T-helper 17 cell (primary cell): ENCODE measurements at regions not wholly inside any gene's neighbourhood (a gene's known extent, or its start where the extent isn't known, plus 50 kb on each side); places are given as distances from the start of the nearest gene placed in this dataset.
"Not testable (repeated sequence)": the region's sequence is repeated elsewhere in the genome, so short reads cannot be mapped to it uniquely, and the experiment has no call there.

Experiments used
- ATAC-seq: fragments of 150-1000 bp; cut with Tn5 transposase; 2 replicates; pipeline ENCODE4 v1.10.0; 2021; ENCODE audit warnings: mild to moderate bottlenecking, moderate library complexity
- DNase-seq, 3 donors: peaks; one replicate each; pipeline versions ENCODE4 v3.0.0 to v3.0.0-alpha.2; 2020 to 2021
- H3K9me3 ChIP-seq: one replicate; pipeline ENCODE4 v1.7.0; 2013; ENCODE audit warnings: low read length, mild to moderate bottlenecking; ENCODE audit not compliant: control insufficient read depth, poor library complexity, severe bottlenecking
- H3K27ac Mint-ChIP-seq: one replicate; pipeline ENCODE4 v1.8.0; 2022; ENCODE audit warnings: mild to moderate bottlenecking, moderate library complexity, mixed read lengths
- H3K27me3 Mint-ChIP-seq: one replicate; pipeline ENCODE4 v1.8.0; 2022; ENCODE audit warnings: mixed read lengths
- H3K36me3 Mint-ChIP-seq: one replicate; pipeline ENCODE4 v1.8.0; 2022; ENCODE audit warnings: low read depth, mixed read lengths
- H3K4me1 Mint-ChIP-seq: one replicate; pipeline ENCODE4 v1.8.0; 2022; ENCODE audit warnings: mild to moderate bottlenecking, mixed read lengths
- H3K4me3 Mint-ChIP-seq: one replicate; pipeline ENCODE4 v1.8.0; 2022; ENCODE audit warnings: mild to moderate bottlenecking, moderate library complexity, mixed read lengths

DNA sequence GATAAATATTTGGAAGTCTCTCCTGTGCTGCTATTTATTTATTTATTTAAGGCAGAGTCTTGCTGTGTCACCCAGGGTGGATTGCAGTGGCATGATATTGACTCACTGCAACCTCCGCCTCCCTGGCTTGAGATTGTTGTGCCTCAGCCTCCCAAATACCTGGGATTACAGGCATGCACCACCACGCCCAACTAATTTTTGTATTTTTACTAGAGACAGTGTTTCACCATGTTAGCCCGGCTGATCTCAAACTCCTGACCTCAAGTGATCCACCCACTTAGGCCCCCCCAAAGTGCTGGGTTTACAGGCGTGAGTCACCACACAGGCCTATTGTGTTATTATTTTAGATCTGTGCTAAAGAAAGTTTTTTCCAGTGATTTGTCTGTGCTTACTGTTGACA is 225.2 kb downstream of the CCER1 start:
- Mint-ChIP-seq H3K4me3 (no peak overlapping the region), H3K27ac (no peak overlapping the region), H3K4me1 (no peaks in the 10 kb centered on the region), H3K36me3 (no peaks in the 10 kb centered on the region), H3K27me3 (no peaks in the 10 kb centered on the region)
- DNase-seq (no peak), ATAC-seq (no peak)
- no peaks in the 10 kb centered on the region for H3K9me3 ChIP-seq

DNA sequence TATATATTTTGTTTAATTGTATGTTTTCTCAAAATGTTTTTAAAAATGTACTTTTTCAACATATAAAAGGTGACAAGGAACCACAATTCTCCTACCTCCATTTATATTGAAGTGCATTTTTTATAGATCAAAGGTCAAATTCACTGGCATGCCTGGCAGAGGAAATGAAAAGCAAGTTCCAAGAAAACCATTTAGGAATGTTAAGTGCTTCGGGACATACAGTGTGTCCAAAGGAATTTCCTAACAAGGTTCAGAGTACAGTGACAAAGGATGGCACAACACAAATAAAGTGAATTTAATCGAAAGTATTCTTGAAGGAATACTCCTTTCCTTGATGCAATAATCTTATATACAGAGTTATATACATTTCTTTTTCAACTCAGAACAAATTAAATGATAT is 242.3 kb downstream of the CCER1 start:
- DNase-seq: no peak
- Mint-ChIP-seq H3K4me1 (no peaks in the 10 kb centered on the region), H3K36me3 (no peaks in the 10 kb centered on the region), H3K4me3 (no peak overlapping the region), H3K27me3 (no peaks in the 10 kb centered on the region), H3K27ac (no peak overlapping the region)
- H3K9me3 ChIP-seq: no peaks in the 10 kb centered on the region
- ATAC-seq: no peak

DNA sequence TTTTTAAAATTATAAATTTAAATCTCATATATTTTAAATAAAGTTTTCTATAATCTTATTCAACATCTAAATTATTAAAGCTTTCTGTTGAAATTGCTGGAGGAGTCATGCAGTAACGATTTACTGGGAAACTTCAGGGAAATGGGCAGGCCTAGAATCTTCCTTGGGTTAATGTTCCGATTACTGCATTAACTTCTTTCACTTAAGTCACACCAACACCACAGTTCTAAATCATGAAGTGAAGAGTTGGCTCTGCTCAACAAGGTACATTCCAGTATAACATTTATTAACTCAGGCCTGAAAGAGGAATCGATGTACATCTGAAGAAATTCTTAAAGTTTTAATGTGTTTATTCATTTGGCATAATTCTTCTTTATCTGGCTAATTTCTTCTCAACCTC is 244.3 kb downstream of the CCER1 start:
- Mint-ChIP-seq H3K4me3 (no peak overlapping the region), H3K36me3 (no peaks in the 10 kb centered on the region), H3K27me3 (no peaks in the 10 kb centered on the region), H3K27ac (no peak overlapping the region), H3K4me1 (no peaks in the 10 kb centered on the region)
- no peak for DNase-seq
- no peaks in the 10 kb centered on the region for H3K9me3 ChIP-seq
- ATAC-seq: no peak

DNA sequence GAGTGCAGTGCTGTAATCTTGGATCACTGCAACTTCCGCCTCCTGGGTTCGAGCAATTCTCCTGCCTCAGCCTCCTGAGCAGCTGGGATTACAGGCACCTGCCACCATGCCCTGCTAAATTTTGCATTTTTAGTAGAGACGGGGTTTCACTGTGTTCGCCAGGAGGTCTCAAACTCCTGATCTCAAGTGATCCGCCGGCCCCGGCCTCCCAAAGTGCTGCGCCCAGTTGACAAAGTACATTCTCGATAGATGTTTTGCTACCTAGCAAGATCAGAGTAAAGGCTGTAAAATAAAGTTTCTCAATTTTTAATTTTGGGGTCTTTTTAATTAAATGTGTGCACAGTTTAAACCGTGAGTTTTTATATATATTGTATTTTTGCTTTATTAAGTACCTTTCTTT is 248.9 kb downstream of the CCER1 start:
- H3K9me3 ChIP-seq: no peaks in the 10 kb centered on the region
- DNase-seq (no peak), ATAC-seq (no peak)
- H3K36me3 Mint-ChIP-seq: no peaks in the 10 kb centered on the region
- H3K27me3 Mint-ChIP-seq: no peaks in the 10 kb centered on the region
- H3K4me1 Mint-ChIP-seq: no peaks in the 10 kb centered on the region
- no peak overlapping the region for H3K27ac Mint-ChIP-seq
- H3K4me3 Mint-ChIP-seq: no peak overlapping the region

DNA sequence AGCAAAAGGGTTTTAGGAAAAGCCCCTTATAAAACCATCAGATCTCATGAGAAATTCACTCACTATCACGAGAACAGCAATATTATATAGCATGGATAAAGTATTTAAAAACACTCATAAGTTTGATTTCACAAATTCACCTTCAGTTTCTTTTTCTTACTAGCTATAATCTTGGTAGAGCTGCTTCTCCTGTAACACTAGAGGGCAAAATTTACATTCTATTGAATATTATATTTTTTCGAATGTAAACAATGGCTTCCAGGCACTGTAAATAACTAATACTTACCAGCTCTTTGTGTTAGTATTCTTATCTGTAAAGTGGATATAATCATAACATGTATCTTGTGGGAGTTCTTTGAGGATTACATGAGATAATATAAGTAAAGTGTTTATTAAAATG is 259.6 kb downstream of the CCER1 start:
- H3K27ac Mint-ChIP-seq: no peak overlapping the region
- H3K4me1 Mint-ChIP-seq: peaks cover 4% of the 10 kb centered on the region
- H3K9me3 ChIP-seq: no peaks in the 10 kb centered on the region
- H3K36me3 Mint-ChIP-seq: no peaks in the 10 kb centered on the region
- H3K4me3 Mint-ChIP-seq: no peak overlapping the region
- H3K27me3 Mint-ChIP-seq: no peaks in the 10 kb centered on the region
- no peak for ATAC-seq
- DNase-seq: no peak

DNA sequence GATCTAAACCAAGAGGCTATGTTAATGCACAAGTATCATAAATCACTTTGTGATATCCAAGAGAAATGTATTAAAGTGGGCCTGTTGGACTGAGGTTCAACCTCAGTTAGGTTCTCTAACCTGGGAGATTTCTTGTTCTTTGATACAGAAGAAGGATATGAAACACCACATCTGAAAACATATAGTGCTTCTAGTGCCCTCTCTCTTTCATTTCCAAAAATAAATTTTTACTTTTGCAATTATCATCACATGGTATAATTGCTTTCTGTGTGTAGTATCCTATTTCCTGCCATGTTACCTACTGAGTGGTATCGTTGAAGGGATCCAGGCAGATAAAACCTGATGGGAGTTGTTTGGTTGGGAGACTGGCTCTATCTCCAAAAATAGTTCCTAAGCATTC is 264.9 kb downstream of the CCER1 start:
- peaks cover 3% of the 10 kb centered on the region for H3K4me1 Mint-ChIP-seq
- no peaks in the 10 kb centered on the region for H3K27me3 Mint-ChIP-seq
- no peaks in the 10 kb centered on the region for H3K36me3 Mint-ChIP-seq
- no peak for ATAC-seq
- H3K27ac Mint-ChIP-seq: no peak overlapping the region
- H3K4me3 Mint-ChIP-seq: no peak overlapping the region
- H3K9me3 ChIP-seq: no peaks in the 10 kb centered on the region
- DNase-seq: no peak

DNA sequence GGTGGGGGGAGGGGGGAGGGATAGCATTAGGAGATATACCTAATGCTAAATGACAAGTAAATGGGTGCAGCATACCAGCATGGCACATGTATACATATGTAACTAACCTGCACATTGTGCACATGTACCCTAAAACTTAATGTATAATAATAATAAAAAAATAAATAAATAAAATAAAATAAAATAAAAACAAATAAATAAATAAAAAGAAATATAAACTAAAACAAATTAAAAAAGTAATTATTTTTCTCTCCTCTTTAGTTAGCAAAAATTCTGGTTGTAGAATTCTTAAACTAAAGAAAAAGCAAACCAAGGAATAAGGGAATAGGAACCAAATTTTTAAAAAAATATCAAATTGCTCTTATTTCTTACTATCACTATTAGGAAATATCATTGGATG is 267.3 kb downstream of the CCER1 start:
- not testable (repeated sequence) for H3K4me1 Mint-ChIP-seq, H3K27ac Mint-ChIP-seq, ATAC-seq, H3K36me3 Mint-ChIP-seq, H3K9me3 ChIP-seq, H3K4me3 Mint-ChIP-seq, DNase-seq, H3K27me3 Mint-ChIP-seq

DNA sequence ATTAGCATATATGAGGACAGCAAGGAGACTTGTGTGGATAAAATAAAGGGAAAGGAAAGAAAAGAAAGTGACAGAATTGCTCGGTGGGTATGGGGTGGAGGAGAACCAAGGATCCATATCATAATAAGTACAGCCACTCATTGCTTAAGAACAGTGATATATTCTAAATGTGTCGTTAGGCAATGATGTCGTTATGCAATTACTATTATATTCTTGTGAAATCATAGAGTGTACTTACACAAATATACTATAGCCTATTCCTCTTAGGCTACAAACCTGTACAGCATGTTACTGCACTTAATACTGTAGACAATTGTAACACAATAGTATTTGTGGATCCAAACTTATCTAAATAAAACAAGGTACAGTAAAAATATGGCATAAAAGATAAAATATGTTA is 271.1 kb downstream of the CCER1 start:
- H3K4me1 Mint-ChIP-seq: no peaks in the 10 kb centered on the region
- no peaks in the 10 kb centered on the region for H3K36me3 Mint-ChIP-seq
- H3K27me3 Mint-ChIP-seq: no peaks in the 10 kb centered on the region
- DNase-seq (no peak), ATAC-seq (no peak)
- no peaks in the 10 kb centered on the region for H3K9me3 ChIP-seq
- H3K4me3 Mint-ChIP-seq: no peak overlapping the region
- no peak overlapping the region for H3K27ac Mint-ChIP-seq

DNA sequence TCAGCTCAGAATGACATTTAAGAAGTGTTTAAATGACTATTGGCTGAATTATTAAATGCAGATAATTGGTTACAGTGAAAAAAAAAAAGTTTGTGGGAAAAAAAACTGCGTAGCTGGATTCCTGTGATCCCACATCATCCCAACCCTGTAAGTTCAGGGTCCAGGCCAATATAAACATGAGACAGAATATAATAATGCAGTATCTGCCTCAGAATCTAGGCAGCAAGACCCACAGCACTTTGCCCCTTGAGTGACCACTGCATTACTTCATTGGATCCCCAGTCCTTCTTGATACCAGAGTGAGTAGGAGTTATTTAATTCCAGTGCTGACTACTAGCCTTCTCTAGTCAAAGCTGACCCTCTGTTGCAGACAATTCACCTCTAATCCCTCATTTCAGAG is 272.6 kb downstream of the CCER1 start:
- DNase-seq (no peak), ATAC-seq (no peak)
- no peak overlapping the region for H3K4me3 Mint-ChIP-seq
- no peaks in the 10 kb centered on the region for H3K9me3 ChIP-seq
- no peaks in the 10 kb centered on the region for H3K27me3 Mint-ChIP-seq
- no peaks in the 10 kb centered on the region for H3K4me1 Mint-ChIP-seq
- no peaks in the 10 kb centered on the region for H3K36me3 Mint-ChIP-seq
- no peak overlapping the region for H3K27ac Mint-ChIP-seq

DNA sequence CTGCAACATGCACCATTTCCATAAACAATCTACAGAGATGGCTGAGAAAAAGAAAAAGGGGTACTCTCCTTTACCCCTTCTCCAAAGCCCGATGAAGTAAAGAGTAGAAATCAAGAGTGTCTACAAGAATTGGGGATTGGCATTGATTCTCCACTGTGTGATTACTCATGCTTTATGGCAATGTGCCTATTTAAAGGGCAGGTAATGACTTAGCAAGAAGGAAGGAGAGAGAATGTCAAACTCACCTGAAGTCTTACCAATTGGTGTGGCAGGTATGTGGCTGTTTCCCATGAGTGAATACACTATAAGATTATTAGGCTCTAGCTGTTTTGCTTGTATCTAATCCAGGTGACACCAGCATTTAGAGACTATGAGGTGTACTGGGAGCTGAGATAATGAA is 275.3 kb downstream of the CCER1 start:
- Mint-ChIP-seq H3K36me3 (no peaks in the 10 kb centered on the region), H3K4me3 (no peak overlapping the region), H3K27ac (no peak overlapping the region), H3K27me3 (no peaks in the 10 kb centered on the region), H3K4me1 (no peaks in the 10 kb centered on the region)
- H3K9me3 ChIP-seq: no peaks in the 10 kb centered on the region
- ATAC-seq (no peak), DNase-seq (no peak)

DNA sequence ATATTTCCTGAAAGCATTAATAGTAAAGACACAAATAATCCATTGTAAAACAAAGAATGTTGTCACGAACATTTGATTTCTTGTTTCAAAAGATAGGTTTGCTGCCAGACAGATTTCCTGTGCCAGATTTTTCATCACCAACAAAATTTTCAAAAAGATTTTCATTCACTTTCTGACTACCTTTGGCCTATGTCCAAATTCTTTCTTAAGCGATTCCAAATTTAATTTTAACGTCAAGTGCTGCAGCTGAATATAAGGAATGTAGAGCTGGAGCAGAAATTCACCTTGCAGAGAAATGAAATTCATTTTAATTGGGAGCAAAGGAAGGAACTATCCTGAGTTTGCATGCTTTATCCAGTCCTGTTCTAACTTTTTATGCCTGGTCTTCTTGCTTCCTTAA is 277.4 kb downstream of the CCER1 start:
- no peaks in the 10 kb centered on the region for H3K36me3 Mint-ChIP-seq

DNA sequence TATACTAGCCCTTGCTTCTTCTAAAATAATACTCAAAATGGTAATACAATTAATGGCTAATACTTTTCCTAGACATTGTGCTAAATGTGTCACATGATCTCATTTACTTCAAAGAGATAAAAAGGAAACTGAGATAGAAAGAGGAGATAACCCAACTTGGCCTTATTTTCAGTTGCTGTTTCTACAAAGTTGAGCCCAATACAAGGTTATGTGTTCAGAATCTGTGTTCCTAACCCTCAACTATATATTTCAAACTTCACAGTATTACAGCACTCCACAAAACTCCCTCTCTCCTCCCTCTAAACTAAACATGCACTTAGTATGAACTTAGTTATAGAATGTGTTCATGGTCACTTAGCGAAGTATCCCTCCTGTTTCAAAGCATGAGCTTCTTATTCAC is 277.9 kb downstream of the CCER1 start:
- Mint-ChIP-seq H3K27me3 (no peaks in the 10 kb centered on the region), H3K36me3 (no peaks in the 10 kb centered on the region), H3K4me1 (no peaks in the 10 kb centered on the region), H3K4me3 (no peak overlapping the region), H3K27ac (no peak overlapping the region)
- ATAC-seq (no peak), DNase-seq (no peak)
- no peaks in the 10 kb centered on the region for H3K9me3 ChIP-seq

More for the DNA sequence above, 277.4 kb downstream of the CCER1 start:
- Mint-ChIP-seq H3K27ac (no peak overlapping the region), H3K27me3 (no peaks in the 10 kb centered on the region), H3K4me1 (no peaks in the 10 kb centered on the region), H3K4me3 (no peak overlapping the region)
- DNase-seq (no peak), ATAC-seq (no peak)
- no peaks in the 10 kb centered on the region for H3K9me3 ChIP-seq

DNA sequence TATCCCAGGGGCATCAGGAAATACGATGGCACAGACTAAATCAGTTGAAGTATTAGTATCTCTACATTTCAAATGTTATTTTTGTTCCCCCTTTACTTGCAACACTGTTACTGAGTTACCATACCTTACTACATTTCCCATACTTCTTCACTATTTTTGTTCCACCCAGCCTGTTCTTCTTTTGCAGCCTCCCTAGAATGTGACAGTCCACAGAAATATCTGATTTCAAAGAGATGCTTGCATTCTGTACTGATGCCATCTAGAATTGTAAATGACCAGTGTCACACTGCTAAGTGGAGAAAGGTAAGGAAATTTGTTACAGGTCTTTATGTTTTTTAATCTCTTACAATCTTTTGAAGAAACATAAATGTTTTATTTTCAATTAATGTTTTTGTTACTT is 279.9 kb downstream of the CCER1 start:
- Mint-ChIP-seq H3K36me3 (no peaks in the 10 kb centered on the region), H3K27ac (no peak overlapping the region), H3K4me3 (no peak overlapping the region), H3K27me3 (no peaks in the 10 kb centered on the region), H3K4me1 (no peaks in the 10 kb centered on the region)
- no peaks in the 10 kb centered on the region for H3K9me3 ChIP-seq
- no peak for ATAC-seq
- no peak for DNase-seq

DNA sequence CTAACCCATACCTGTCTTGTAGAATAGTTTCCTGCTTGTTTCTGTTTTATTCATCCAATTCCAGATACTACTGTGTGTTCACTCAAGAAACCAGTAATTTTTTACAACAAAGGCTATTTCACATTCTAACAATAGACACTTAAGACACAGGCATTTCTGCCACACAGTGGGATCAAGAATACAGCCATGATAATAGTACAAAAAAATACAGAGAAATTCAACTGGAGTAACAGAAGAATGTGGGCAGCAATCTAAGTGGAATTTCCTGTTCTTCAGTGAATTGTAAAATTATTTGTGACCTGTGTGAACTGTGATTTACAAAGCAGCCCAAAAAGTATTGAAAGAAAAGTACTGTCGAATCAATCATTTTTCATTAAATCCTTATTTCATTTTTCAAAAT is 282.9 kb downstream of the CCER1 start:
- ATAC-seq (no peak), DNase-seq (no peak)
- Mint-ChIP-seq H3K36me3 (no peaks in the 10 kb centered on the region), H3K27ac (no peak overlapping the region), H3K4me3 (no peak overlapping the region), H3K4me1 (no peaks in the 10 kb centered on the region), H3K27me3 (no peaks in the 10 kb centered on the region)
- no peaks in the 10 kb centered on the region for H3K9me3 ChIP-seq

DNA sequence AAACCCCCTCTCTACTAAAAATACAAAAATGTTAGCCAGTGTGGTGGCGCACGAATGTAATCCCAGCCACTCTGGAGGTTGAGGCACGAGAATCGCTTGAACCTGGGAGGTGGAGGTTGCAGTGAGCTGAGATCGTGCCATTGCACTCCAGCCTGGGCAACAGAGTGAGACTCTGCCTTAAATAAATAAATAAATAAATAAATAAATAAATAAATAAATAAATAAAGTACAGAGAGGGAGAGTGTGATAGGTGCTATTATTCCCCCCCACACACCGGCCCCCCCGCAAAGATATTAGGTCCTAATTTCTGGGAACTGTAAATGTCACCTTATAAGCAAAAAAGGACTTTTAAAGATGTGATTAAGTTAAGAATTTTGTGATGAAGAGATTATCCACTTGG is 291.0 kb downstream of the CCER1 start:
- not testable (repeated sequence) for H3K36me3 Mint-ChIP-seq, H3K9me3 ChIP-seq, H3K4me1 Mint-ChIP-seq, H3K4me3 Mint-ChIP-seq, DNase-seq, H3K27me3 Mint-ChIP-seq, ATAC-seq, H3K27ac Mint-ChIP-seq
